HCT116 (cell line): ENCODE measurements at regions not wholly inside any gene's neighbourhood (a gene's known extent, or its start where the extent isn't known, plus 50 kb on each side); places are given as distances from the start of the nearest gene placed in this dataset.

ENCODE experiments used
- CTCF ChIP-seq, 3 experiments: fragments of 200-600 bp in 1 of 3; sonication (generic) in 1 of 3; IDR thresholded peaks in 2 of 3; conservative IDR thresholded peaks in 1 of 3; 2 replicates each; pipeline ENCODE4 v1.5.1; 2012 to 2017; ENCODE audit warnings: low read depth in 2 of 3, low read length in 2 of 3, antibody characterized with exemption in 1 of 3, borderline replicate concordance in 1 of 3, control low read depth in 1 of 3, mild to moderate bottlenecking in 1 of 3, mixed read lengths in 1 of 3, mixed run types in 1 of 3, moderate library complexity in 1 of 3; ENCODE audit not compliant: insufficient read depth in 1 of 3
- POLR2A ChIP-seq: IDR thresholded peaks from 2 replicates; pipeline ENCODE4 v1.7.0; 2011; ENCODE audit warnings: borderline replicate concordance; ENCODE audit not compliant: insufficient read depth, insufficient read length; ENCODE audit errors: extremely low read depth
- REST ChIP-seq: IDR thresholded peaks from 2 replicates; pipeline ENCODE4 v1.6.1; 2012; ENCODE audit warnings: low read depth
- ZBTB33 ChIP-seq: IDR thresholded peaks from 2 replicates; pipeline ENCODE4 v1.6.1; 2011; ENCODE audit warnings: mild to moderate bottlenecking, low read length, moderate library complexity; ENCODE audit not compliant: insufficient replicate concordance; ENCODE audit errors: extremely low read depth

GRCh38 chr3:180430896-180431295 is 171.1 kb upstream of the TTC14 start:
- TF ChIP-seq POLR2A (no peak), CTCF (IDR thresholded peaks at IDR 0.05 in 2 of 3, conservative IDR thresholded peaks at IDR 0.05 in 1 of 3; ENCODE audit: borderline replicate concordance in 1 of 3, insufficient read depth in 1 of 3, low read depth in 2 of 3, low read length in 2 of 3) (no peak), ZBTB33 (no peak), REST (no peak)
